ENCODE measurements at regions not wholly inside any gene's neighbourhood (a gene's known extent, or its start where the extent isn't known, plus 50 kb on each side); places are given as distances from the start of the nearest gene placed in this dataset.

DNA sequence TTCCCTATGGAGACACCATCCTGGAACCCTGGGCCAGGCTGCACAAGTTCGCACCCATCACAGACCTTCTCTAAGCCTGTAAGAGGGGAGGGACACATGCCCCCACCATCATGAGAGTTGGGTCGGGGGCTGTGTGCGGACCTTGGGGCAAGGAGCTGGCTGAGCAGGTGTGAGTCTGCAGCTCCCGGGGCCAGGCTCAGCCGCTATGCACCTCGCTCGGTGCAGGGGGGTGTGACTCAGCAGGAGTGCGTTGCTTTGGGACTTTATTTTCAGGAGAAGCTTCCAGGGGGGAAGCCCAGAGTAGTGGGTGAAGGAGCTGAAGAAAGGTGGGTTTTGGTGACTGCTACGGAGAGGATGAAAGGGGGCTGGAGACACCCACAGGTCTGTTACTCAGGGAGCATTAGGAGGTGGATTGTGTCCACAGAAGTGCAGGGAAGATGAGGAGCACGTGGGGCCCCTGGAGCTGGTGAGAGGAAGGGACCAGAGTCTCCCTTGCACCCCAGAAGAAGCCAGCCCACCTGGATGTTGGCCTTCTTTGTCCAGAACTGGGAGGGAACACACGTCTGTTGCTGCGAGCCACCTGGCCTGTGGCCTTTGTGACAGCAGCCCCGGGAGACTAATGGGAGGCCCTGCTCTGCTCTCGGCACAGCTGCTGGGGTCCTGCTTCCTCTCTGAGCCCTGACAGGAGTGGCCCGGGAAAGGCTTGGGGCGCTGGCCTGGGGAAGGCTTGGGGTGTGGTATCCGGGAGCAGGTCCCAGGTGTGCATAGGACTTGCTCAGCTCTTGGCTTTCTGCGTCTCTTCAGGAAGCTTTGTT is 162.6 kb downstream of the TEX29 start:
- POLR2A ChIA-PET = no interaction called here
- CTCF ChIA-PET = interaction anchor here (1.6 kb wide), 1 partner anchor 9 kb away, joined by 8 read pairs; no protein-coding TSS in a partner anchor
- Histone ChIP-seq H3K36me3 (ENCODE audit: control insufficient read depth, insufficient read depth, low read length) (no peaks in the 10 kb centered on the region), H3K4me3 (ENCODE audit: low read depth, low read length) (no peak overlapping the region), H3K27me3 (ENCODE audit: control insufficient read depth, insufficient read depth, low read length) (no peaks in the 10 kb centered on the region)
- DNase-seq (ENCODE audit: low read depth) = no peak
- TF ChIP-seq, protein P1, sequence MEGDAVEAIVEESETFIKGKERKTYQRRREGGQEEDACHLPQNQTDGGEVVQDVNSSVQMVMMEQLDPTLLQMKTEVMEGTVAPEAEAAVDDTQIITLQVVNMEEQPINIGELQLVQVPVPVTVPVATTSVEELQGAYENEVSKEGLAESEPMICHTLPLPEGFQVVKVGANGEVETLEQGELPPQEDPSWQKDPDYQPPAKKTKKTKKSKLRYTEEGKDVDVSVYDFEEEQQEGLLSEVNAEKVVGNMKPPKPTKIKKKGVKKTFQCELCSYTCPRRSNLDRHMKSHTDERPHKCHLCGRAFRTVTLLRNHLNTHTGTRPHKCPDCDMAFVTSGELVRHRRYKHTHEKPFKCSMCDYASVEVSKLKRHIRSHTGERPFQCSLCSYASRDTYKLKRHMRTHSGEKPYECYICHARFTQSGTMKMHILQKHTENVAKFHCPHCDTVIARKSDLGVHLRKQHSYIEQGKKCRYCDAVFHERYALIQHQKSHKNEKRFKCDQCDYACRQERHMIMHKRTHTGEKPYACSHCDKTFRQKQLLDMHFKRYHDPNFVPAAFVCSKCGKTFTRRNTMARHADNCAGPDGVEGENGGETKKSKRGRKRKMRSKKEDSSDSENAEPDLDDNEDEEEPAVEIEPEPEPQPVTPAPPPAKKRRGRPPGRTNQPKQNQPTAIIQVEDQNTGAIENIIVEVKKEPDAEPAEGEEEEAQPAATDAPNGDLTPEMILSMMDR (IDR thresholded peaks at IDR 0.05; ENCODE audit: insufficient read depth, low read depth, low read length) = no peak

DNA sequence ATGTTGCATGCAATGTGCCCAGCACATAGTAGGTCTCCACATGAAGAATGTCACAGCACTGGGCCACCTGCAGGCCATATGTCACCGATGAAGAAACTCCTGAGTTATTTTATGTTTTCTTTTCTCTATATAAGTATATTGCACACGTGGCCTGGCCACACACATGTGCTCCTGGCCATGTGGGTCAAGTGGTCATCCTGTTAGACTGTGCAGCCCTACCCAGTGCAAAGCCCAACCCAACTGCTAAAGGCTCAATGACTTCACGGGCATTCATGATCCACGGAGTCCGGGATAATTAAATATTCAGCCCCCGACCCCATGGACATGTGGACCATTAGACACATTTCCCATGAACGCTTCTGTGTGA is 163.2 kb downstream of the TEX29 start:
- H3K36me3 ChIP-seq (ENCODE audit: control insufficient read depth, insufficient read depth, low read length) = no peaks in the 10 kb centered on the region
- H3K4me3 ChIP-seq (ENCODE audit: low read depth, low read length) = no peak overlapping the region
- POLR2A ChIA-PET = no interaction called here
- no peak for DNase-seq (ENCODE audit: low read depth)
- TF ChIP-seq, protein P1 (IDR thresholded peaks at IDR 0.05; ENCODE audit: insufficient read depth, low read depth, low read length) = no peak
- no peaks in the 10 kb centered on the region for H3K27me3 ChIP-seq (ENCODE audit: control insufficient read depth, insufficient read depth, low read length)
- CTCF ChIA-PET = interaction anchor here (1.6 kb wide), 1 partner anchor 10 kb away, joined by 8 read pairs; no protein-coding TSS in a partner anchor

DNA sequence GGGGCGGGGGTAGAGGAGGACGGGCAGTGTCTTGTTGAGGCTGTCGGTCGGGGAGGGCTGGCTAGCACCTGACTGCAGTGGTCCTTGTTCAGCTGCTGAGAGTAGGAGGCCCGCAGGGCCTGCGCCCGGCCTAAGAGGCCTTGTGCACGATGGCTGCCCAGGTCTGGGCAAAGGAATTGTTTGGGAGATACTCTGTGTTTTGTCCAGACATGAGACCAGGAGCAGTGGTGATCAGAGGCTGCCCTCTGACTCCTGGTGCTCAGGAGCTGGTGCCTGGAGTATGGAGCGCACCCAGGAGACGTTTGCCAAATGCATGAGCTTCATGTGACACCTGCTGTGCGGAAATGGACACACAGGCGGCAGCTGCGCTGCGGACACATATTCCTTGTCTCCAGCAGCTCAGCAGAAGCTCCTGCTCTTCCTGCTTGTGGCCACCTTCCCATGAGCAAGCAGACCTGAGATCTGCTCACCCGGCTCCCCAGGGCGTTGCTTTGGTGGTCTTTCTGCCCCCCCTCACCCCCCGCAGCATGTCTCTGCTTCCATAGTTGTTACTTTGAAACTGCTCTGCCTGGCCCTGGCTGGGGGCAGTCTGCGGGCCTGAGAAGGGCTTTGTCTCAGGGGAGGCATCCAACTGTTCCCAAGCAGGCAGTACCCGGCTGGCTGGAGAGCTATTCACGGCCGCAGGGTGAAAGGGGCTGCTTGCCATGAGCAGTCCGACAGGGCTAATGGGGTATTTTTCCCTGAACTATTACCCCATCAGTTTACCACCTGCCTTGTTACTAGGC is 163.9 kb downstream of the TEX29 start:
- TF ChIP-seq, protein P1 (IDR thresholded peaks at IDR 0.05; ENCODE audit: insufficient read depth, low read depth, low read length) = no peak
- Histone ChIP-seq H3K4me3 (ENCODE audit: low read depth, low read length) (no peak overlapping the region), H3K36me3 (ENCODE audit: control insufficient read depth, insufficient read depth, low read length) (no peaks in the 10 kb centered on the region), H3K27me3 (ENCODE audit: control insufficient read depth, insufficient read depth, low read length) (no peaks in the 10 kb centered on the region)
- ChIA-PET POLR2A (no interaction called here), CTCF (interaction anchor here (0.6 kb wide), 1 partner anchor 10 kb away, joined by 3 read pairs; no protein-coding TSS in a partner anchor)
- no peak for DNase-seq (ENCODE audit: low read depth)

DNA sequence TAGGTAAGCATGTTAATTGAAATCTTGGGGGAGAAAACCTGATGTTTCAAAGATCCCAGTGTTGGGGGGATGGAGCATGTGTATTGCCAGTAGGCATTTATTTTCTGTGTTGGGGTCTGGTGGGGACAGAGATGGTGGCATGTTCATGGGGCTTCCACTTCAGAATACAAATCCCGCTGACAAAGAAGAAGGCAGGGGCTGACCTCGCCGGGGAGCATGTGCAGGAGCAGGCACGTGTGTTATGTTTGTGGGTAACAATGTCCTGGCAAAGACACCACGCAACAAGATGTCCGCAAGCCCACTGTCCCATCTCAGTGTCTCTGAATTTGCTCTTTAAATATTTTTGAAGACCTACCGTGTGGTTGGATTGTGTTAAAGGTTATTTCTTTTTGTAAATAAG is 164.5 kb downstream of the TEX29 start:
- Histone ChIP-seq H3K27me3 (ENCODE audit: control insufficient read depth, insufficient read depth, low read length) (no peaks in the 10 kb centered on the region), H3K4me3 (ENCODE audit: low read depth, low read length) (no peak overlapping the region), H3K36me3 (ENCODE audit: control insufficient read depth, insufficient read depth, low read length) (no peaks in the 10 kb centered on the region)
- POLR2A ChIA-PET = no interaction called here
- TF ChIP-seq, protein P1 (IDR thresholded peaks at IDR 0.05; ENCODE audit: insufficient read depth, low read depth, low read length) = no peak
- CTCF ChIA-PET = interaction anchor here (0.6 kb wide), 1 partner anchor 11 kb away, joined by 3 read pairs; no protein-coding TSS in a partner anchor
- no peak for DNase-seq (ENCODE audit: low read depth)
